Pancreas (tissue), 10 donors: ENCODE measurements at regions not wholly inside any gene's neighbourhood (a gene's known extent, or its start where the extent isn't known, plus 50 kb on each side); places are given as distances from the start of the nearest gene placed in this dataset.

ENCODE experiments used
- ATAC-seq, 4 donors: fragments of 200-7000 bp; cut with Tn5 transposase; one replicate each; pipeline versions ENCODE4 v1.8.0 to v1.9.1; 2020; ENCODE audit warnings: mild to moderate bottlenecking in 4 of 4, moderate library complexity in 4 of 4
- DNase-seq, 6 donors: peaks; one replicate each; pipeline ENCODE4 v3.0.0-alpha.2; 2020
- FAIRE-seq: peaks from 2 replicates; lab custom pipeline; 2012; peaks lifted over from hg19 to GRCh38; lab: Jason Lieb, UNC
- H3K27ac ChIP-seq, 4 donors: fragments of 200-600 bp; sonication (generic); 1 replicate in 3 of 4; 2 replicates in 1 of 4; pipeline versions ENCODE4 v1.5.0 to v1.8.0; 2020
- H3K27me3 ChIP-seq, 4 donors: fragments of 200-600 bp; one replicate each; pipeline ENCODE4 v1.8.0; 2021
- H3K36me3 ChIP-seq, 3 donors: fragments of 200-600 bp; sonication (generic) in 1 of 3; one replicate each; pipeline versions ENCODE4 v1.5.0 to v1.8.0; 2020 to 2021
- H3K4me1 ChIP-seq, 3 donors: fragments of 200-600 bp; one replicate each; pipeline ENCODE4 v1.8.0; 2021
- H3K4me3 ChIP-seq, 4 donors: fragments of 200-600 bp; sonication (generic) in 2 of 4; one replicate each; pipeline versions ENCODE4 v1.5.0 to v1.8.0; 2020 to 2021
- H3K9me3 ChIP-seq, 4 donors: fragments of 200-600 bp; one replicate each; pipeline ENCODE4 v1.8.0; 2021
- CTCF ChIP-seq, 4 donors: fragments of 200-600 bp; sonication (generic) in 3 of 4; IDR thresholded peaks; one replicate each; pipeline versions ENCODE4 v1.5.0 to v1.8.0; 2021; ENCODE audit warnings: antibody characterized with exemption in 4 of 4
- WGBS, 2 donors: extraction: QIAGEN DNeasy Blood & Tissue Kit; methylation state at CpG; one replicate each; pipeline ENCODE4 v1.1.7; 2013; 5-methylcytosine and 5-hydroxymethylcytosine counted together
- intact Hi-C, 3 donors: fragments of 100-400 bp; cut with DNase I; formaldehyde crosslinking; loops; one replicate each; pipeline versions ENCODE4 v1.11.1 to v1.14.2; 2022
- donor health status: healthy with polysubstance abuse.
- donor health status: DM: no; HTN: no; CAD: no; lungs with moderate emphysema.
- donor health status: DM: no; HTN: no; CAD: no.
- donor health status: control.
- donor health status: control.
- donor health status: Bipolar disorder and iron deficiency.
- donor health status: DM: yes; HTN: yes; CAD: no.
- donor health status: DM: no; HTN: no; CAD: no.
- donor health status: DM: no; HTN: no; CAD: no.
- donor health status: DM: yes; HTN: yes; CAD: no.

- Histone ChIP-seq H3K27ac (peak overlapping the region in 1 of 4 donors; percentile 1), H3K27me3 (no peaks in the 10 kb centered on the region), H3K9me3 (no peaks in the 10 kb centered on the region), H3K36me3 (no peaks in the 10 kb centered on the region), H3K4me3 (no peak overlapping the region), H3K4me1 (peaks cover 0 to 3% (median 0%) of the 10 kb centered on the region in 3 donors)
- intact Hi-C loops = no loop called here
- ATAC-seq (no peak), FAIRE-seq (no peak), DNase-seq (no peak)
- TF ChIP-seq CTCF (IDR thresholded peaks at IDR 0.05) = no peak
- WGBS, 2 donors = 94% methylated on average over 1 of the region's 1 CpG
These were observed 141.5 kb upstream of the FGGY start for GRCh38 chr1:59155351-59155750.

- TF ChIP-seq CTCF (IDR thresholded peaks at IDR 0.05) = no peak
- FAIRE-seq = no peak
- no peaks in the 10 kb centered on the region for H3K27me3 ChIP-seq
- peak overlapping the region in 2 of 4 donors; percentile 1 for H3K27ac ChIP-seq
- DNase-seq = no peak
- peak in 3 of 4 donors; percentile 45 to 55 (median 55) for ATAC-seq
- no peaks in the 10 kb centered on the region for H3K36me3 ChIP-seq
- no peaks in the 10 kb centered on the region for H3K9me3 ChIP-seq
- peaks cover 0 to 3% (median 0%) of the 10 kb centered on the region in 3 donors for H3K4me1 ChIP-seq
- WGBS, 2 donors = 26 to 31% methylated on average over 3 of the region's 3 CpGs
- no peak overlapping the region for H3K4me3 ChIP-seq
- intact Hi-C loops = no loop called here
These were observed 140.8 kb upstream of the FGGY start for GRCh38 chr1:59156051-59156450.

- peaks cover 0 to 3% (median 0%) of the 10 kb centered on the region in 3 donors for H3K4me1 ChIP-seq
- no peaks in the 10 kb centered on the region for H3K27me3 ChIP-seq
- H3K27ac ChIP-seq = peak overlapping the region in 2 of 4 donors; percentile 1
- intact Hi-C loops = no loop called here
- 20 to 22% methylated on average over 7 of the region's 7 CpGs for WGBS, 2 donors
- H3K9me3 ChIP-seq = no peaks in the 10 kb centered on the region
- FAIRE-seq = no peak
- peak in 3 of 6 donors; percentile 18 to 41 (median 36) for DNase-seq
- no peak for TF ChIP-seq CTCF (IDR thresholded peaks at IDR 0.05)
- H3K36me3 ChIP-seq = no peaks in the 10 kb centered on the region
- ATAC-seq = peak; percentile 50 to 71 (median 54)
- no peak overlapping the region for H3K4me3 ChIP-seq
These were observed 140.2 kb upstream of the FGGY start for GRCh38 chr1:59156526-59157199.

GRCh38 chr1:59158321-59158720 lies 138.6 kb upstream of the FGGY start:
- H3K4me1 ChIP-seq = peaks cover 0 to 3% (median 0%) of the 10 kb centered on the region in 3 donors
- no peak for FAIRE-seq
- no peaks in the 10 kb centered on the region for H3K9me3 ChIP-seq
- H3K36me3 ChIP-seq = no peaks in the 10 kb centered on the region
- no peaks in the 10 kb centered on the region for H3K27me3 ChIP-seq
- H3K27ac ChIP-seq = no peak overlapping the region
- ATAC-seq = no peak
- no peak for DNase-seq
- no peak for TF ChIP-seq CTCF (IDR thresholded peaks at IDR 0.05)
- intact Hi-C loops = no loop called here
- H3K4me3 ChIP-seq = no peak overlapping the region

GRCh38 chr1:59159557-59160203 lies 137.2 kb upstream of the FGGY start:
- H3K4me1 ChIP-seq = peaks cover 0 to 3% (median 0%) of the 10 kb centered on the region in 3 donors
- ATAC-seq (no peak), DNase-seq (no peak), FAIRE-seq (no peak)
- intact Hi-C loops = no loop called here
- H3K27me3 ChIP-seq = no peaks in the 10 kb centered on the region
- no peaks in the 10 kb centered on the region for H3K36me3 ChIP-seq
- WGBS, 2 donors = 49 to 62% methylated on average over 3 of the region's 3 CpGs
- TF ChIP-seq CTCF (IDR thresholded peaks at IDR 0.05) = no peak
- no peak overlapping the region for H3K27ac ChIP-seq
- no peaks in the 10 kb centered on the region for H3K9me3 ChIP-seq
- no peak overlapping the region for H3K4me3 ChIP-seq
